ENCODE measurements at regions not wholly inside any gene's neighbourhood (a gene's known extent, or its start where the extent isn't known, plus 50 kb on each side); places are given as distances from the start of the nearest gene placed in this dataset.
"Not testable (repeated sequence)": the region's sequence is repeated elsewhere in the genome, so short reads cannot be mapped to it uniquely, and the experiment has no call there.

GRCh38 chrY:3405585-3405984 is 173.3 kb upstream of the TGIF2LY start:
- TF ChIP-seq POLR2A (IDR thresholded peaks at IDR 0.05; ENCODE audit: low read length); GATA1 (IDR thresholded peaks at IDR 0.05; ENCODE audit: low read depth, low read length): not testable (repeated sequence)

Data from erythroblast (primary cell).